Iris pigment epithelial cell (primary cell): ENCODE measurements at regions not wholly inside any gene's neighbourhood (a gene's known extent, or its start where the extent isn't known, plus 50 kb on each side); places are given as distances from the start of the nearest gene placed in this dataset.

ENCODE experiments used
- DNase-seq: peaks from one replicate; pipeline ENCODE4 v3.0.0-alpha.2; 2011; ENCODE audit warnings: low read depth

DNA sequence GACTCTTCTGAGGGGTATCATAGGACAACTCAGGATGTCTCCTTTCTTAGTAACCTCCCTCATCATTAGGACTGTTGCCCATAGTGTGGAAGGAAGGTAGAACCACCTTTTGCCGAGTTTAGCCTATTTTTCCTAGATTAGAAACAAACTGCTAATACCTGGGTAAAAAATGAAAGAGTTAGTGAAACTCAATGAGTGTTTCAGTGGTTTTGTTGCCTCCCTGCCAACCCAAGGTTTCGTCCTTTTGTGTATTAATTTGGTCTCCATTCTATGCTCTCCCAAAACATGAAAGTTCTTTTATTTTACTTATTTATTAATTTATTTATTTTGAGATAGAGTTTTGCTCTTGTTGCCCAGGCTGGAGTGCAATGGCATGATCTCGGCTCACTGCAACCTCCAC, 174.9 kb upstream of the KCNJ16 start:
- no peak for DNase-seq

DNA sequence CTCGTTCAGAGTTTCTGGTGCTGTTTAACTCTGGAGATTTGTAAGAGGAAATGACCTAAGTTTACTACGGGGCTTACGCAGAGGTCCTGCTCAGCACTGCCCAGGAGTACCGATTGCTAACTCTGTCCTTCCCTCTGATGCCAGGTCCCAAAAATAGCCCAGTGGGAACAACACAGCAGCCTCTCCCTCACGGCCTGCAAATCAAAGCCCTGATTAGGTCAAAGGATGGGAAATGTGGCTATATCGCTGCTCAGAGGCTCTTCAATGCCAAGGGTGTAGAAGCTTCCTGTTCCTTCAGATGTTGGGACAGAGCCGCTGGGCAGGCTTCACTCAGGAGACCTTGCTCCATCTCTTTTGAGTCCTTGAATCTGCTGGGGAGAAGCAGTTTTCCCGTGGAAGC, 174.2 kb upstream of the KCNJ16 start:
- no peak for DNase-seq

DNA sequence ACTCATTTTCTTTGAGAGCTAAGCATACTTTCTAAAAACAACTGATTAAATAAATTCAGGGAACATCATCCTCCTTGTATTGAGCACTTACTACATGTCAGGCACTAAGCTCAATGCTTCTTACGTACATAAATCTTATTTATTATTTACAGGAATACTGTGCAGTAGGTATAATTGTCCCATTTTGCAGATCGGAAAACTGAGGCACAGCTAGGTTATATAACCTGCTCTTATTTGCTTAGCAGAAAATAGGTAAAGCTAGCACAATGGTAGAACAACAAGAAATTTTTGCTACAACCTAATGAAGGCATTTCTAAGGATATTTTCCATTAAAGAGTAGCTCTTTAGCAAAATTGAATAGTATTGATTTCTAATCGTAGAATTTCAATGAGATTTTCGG, 168.7 kb upstream of the KCNJ16 start:
- DNase-seq, result no peak

DNA sequence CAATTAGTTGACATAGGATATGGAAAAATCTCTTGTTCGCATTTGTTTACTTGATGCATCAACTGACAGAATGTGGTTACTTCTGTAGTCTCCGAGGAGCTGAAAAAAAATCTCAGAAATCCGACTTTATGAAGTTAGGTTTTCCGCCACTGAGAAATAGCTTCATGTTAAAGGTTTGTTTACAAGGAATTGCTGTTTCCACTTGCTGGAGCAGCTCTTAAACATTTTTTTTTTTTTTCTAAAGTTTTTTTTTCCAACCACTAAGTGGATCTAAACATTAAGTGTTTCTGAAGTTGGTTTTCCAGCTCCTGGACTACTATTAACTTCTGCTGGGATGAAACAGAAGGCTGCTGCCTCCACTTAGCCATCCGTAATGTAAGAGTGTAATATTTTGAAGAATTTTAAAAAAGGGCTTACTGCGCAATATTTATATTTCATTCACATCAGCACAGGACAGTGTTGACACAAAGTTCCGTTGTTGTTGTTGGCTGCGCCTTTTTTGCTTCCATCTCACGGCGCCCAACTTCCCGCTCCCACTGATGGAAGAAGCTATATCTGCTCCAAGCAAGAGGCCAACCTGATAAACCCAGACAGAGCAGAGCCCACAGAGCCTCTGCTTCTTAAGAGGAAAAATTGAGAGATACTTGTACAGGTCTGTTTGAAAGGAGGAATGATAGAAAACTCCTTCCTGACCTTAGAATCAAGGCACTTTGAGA, 167.7 kb upstream of the KCNJ16 start:
- no peak for DNase-seq

DNA sequence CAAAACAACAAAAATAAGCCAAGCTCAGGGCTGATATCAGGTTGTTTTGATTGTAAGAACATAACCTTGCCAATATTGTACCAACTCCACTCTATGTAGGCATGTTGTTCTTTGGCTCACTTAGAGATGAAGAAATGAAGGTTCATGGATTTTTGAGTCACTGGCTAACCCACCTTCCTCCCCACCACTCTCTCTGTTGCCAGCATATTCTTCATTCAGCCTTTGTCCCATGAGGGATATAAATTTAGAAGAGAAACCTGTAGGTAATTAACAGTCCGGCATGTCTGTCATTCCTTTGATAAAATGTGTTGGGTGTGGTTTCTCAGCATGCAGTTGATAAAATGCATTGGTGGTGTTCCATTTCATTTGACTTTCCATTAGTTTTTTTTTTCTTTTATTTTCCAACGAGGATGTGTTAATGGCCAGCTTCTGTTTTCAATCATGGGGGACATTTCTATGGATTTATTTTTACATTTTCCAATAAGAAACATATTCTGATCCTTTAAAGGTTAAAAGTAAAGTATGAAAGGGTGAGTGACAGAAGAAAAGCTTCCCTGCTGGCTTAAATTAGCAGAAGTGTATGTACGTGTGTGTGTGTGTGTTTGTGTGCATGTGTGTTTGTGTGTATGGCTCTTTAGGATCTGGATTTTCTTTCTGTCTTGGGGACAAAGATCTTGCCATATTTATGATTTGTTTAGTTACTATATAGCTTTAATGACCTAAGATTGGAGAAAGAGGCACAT, 166.2 kb upstream of the KCNJ16 start:
- no peak for DNase-seq

DNA sequence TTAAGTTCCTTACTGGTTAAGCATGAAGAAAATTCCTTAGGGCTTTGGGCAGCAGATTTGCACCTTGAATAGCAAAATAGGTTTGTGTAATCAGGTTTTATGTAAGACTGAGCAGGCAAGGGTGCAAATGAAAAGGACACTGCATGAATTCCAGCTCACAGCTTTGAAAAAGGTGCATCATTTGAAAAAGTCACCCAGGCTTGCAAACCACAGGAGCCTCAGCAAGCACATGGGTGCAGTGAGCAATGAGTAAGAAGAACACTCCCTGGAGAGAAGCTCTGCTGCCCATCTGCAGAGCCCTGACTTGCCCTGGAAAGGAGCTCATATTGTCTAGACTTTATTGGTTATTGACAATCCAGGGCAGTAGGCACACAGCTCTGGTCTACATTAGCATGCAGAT, 165.6 kb upstream of the KCNJ16 start:
- DNase-seq, result peak; percentile 10

DNA sequence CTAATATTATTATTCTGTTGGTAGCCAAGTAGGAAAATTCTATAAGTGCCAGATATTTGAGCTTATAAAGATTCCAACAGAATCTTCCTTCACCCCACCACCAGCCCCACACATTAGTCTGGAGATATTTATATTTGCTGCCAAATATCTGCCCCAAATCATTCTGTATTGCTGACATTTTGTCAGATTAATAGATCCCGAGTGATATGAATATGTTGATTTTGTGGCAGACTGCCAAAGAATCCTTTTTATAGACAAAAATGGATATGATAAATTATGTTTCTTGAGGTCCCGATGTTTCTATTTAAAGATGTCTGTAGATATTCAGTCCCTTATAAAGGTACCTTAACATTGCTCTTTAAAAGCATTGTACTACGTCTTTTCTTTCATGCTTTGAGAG, 162.2 kb upstream of the KCNJ16 start:
- no peak for DNase-seq

DNA sequence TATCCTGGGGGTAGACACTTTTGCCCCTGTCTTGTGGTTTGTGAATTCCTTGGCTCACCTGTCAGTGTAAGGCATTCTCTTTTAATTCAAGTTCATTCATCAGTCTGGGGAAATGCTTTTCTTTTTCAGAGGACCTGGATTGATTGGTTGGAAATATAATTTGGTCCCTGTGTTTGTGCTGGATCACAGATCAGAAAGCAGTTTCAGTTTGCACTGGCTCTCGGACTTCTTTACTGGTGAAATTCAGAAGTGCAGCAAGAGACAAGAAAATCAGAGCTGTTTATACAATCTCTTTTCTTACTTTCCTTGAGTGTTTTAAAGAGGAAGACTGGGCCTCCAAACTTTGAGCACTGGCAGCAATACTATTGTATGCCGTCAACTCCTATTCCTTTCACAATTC, 161.8 kb upstream of the KCNJ16 start:
- DNase-seq, result peak; percentile 17

DNA sequence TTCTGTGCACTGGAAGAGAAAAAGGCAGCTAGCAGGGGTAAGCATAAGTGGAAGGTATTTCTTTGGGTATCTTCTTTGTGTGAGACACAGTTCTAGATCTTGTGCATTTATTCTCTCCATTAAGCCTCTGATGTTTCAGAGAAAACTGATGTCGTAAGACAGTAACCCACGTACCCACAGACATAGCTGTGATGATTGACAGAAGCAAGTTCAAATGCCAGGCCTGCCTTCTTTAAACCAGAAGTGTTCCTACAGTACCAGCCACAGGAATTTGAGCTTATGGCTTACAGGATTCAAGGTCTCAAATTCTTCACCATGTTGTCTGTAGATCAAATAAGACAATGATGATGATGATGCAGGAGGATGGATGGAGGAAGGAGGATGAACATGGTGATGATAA, 161.4 kb upstream of the KCNJ16 start:
- DNase-seq, result peak; percentile 28

DNA sequence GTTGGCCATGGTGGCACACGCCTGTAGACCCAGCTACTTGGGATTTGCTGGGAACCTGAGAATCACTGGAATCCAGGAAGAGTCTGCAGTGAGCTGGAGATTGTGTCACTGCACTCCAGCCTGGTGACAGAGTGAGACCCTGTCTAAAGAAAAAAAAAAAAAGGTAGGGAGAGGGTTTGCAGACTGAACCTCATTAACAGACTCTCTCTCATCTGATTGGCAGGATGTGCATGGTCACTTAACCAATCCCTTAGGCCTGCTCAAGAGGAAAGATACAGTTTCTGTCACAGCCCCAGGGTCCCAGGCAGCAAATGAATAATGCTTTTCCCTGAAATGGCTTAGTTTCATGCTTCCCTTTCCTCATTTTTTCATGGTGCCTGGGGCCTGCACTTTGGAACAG, 160.5 kb upstream of the KCNJ16 start:
- DNase-seq, result no peak

DNA sequence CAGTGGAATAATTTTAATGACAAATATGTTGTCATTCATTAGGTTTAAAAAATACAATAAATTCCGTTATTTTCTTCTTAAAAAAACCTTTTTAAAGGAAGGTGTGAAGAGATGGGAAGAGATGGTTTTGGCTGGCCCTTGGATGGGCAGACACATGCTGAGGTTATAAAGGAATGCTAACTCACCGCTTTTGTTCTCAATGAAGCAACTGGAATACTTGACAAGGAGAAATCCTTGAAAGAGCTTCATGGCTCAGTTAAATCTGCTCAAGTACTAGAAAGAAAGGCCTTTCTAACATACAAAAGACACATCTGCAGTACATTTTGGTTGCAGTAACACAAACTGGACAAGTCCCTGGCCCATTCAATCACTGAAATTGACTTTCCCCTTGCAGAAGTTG, 158.3 kb upstream of the KCNJ16 start:
- no peak for DNase-seq

DNA sequence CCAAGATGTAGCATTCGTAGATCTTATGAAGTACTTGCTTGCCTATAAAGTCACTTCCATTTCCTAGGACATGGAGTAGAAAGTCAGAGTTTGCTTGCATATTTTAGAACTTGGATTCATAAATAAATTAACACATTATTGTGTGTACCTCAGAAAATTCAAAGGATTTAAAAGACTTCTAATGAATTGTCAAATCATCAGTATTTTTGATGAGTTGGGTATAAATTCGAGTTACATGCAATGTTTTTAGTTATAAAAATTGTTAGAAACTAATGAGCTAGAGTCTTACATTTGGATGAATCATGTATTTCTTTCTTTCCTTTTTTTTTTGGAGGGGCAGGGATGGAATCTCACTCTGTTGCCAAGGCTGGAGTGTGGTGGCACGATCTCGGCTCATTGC, 156.9 kb upstream of the KCNJ16 start:
- DNase-seq, result no peak

- no peak for DNase-seq
These were observed 155.2 kb upstream of the KCNJ16 start for GRCh38 chr17:69919789-69920188.

- no peak for DNase-seq
These were observed 154.0 kb upstream of the KCNJ16 start for GRCh38 chr17:69921046-69921445.

DNA sequence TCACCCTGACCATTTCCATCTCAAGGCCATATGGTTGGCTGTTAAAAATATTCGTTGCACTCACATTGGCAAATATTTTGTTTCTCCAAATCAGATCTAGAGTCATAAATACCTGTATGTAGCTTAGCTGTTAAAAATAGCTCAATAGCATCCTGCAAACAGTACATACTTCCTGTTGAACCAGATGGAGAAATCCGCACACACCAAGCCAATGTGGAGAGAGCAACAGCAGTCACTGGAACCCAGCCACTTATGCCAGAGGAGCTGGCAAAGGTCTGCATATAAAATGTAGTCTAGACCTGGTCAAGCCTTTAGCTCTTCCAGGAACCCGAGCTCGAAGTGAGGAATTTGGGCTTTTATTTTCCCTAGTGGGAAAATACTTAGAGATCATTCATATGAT, 146.4 kb upstream of the KCNJ16 start:
- DNase-seq, result no peak

DNA sequence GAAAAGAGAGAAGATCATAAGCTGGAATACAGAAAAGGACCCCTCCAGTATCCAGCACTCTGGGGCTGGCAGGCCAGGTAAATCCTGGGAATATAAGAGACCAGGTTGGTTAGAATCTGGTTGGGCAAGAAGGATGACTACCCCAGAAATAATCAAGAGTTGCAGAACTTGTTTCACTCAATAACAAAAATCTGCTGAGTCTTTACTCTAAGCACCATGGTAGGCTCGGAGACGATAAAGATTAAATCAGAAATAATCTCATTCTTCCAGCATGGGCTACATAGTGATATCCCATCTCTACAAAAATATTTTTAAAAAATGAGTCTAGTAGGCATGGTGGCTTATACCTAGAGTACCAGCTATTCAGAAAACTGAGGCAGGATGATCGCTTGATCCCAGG, 138.0 kb upstream of the KCNJ16 start:
- DNase-seq, result no peak

DNA sequence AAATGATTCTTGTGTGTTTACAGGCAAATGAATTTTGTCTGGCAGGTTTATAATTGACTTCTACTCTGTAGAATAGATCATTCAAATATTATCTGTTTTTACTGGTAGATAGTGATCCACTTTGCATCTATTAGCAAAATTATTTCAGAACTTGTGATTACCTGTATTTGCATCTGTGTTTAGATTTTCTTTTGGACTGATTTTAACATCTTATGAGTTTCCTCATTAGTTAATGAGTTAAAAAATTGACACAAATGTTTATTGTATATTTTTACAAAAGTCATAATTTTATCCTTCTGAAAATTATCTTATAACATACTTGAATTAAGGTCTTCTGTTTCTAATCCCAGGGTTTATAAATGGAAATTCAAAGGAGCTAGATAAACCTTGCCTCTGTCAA, 132.0 kb upstream of the KCNJ16 start:
- DNase-seq, result no peak

DNA sequence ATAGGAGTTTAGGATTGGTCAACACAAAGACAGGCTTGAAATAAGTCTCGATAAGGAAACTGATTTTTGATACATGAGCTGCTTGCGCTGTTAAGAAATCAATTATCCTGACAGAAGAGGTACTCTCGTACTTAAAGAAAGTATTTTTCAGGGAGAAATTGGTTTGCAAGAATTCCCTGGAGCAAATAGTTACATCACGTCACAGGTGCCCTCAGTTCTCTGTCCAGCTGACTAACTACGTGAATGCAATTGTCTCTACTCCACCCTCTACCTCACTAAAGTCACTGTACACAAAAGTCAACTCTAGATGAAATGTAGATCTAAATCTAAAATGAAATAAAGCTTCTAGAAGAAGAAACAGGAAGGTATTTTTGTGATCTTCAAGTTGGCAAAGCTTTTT, 130.6 kb upstream of the KCNJ16 start:
- no peak for DNase-seq

DNA sequence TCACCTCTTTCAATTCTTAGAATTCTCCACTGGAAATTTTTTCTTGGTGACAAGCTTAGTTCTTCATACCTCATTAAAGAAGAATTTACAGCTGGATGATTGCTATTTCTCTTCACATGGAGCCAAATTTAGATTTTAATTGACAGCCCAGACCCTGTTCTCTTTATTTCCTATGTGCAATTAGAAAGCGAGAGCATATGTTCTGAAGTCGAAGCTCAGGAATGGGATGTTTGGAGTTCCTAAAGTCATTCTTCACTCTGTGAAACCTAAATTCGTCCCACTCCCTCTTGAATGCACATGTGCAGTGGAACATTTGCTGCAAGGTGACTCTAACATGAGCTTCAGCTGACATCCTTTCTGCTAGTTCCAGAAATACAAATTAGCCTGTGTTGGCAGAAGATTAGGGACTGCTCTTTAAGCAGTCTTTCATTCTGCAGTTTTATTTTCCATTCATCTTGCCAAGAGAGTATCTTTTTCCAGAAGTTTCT, 129.3 kb upstream of the KCNJ16 start:
- no peak for DNase-seq

DNA sequence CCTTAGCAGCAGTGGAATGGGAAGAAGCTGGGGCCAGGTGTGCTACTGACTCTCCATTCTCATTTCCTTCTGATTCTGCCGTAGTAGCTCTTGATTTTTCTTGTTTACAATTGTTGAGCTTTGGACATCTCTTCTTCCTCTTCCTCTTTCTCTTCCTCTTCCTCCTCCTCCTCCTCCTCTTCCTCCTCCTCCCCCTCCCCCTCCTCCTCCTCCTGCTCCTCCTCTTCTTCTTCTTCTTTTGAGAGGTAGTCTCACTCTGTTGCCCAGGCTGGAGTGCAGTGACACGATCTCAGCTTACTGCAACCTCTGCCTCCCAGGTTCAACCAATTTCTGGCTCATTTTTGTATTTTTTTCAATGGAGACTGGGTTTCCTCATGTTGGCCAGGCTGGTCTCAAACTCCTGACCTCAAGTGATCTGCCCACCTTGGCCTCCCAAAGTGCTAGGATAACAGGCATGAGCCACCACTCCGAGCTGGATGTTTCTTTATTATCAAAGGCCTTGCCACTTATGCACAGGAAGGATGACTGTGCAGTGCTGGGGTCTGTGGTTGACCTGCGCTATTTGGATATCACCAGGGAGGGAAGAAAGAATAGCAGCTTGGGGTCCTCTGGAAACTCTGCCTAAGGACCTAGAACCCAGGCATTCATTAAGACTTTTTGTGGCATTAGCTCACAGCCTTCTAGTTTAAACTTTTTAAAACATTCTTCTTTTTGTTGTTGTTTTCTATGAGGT, 127.8 kb upstream of the KCNJ16 start:
- peak; percentile 45 for DNase-seq

GRCh38 chr17:69948406-69948805, 126.6 kb upstream of the KCNJ16 start:
- no peak for DNase-seq

DNA sequence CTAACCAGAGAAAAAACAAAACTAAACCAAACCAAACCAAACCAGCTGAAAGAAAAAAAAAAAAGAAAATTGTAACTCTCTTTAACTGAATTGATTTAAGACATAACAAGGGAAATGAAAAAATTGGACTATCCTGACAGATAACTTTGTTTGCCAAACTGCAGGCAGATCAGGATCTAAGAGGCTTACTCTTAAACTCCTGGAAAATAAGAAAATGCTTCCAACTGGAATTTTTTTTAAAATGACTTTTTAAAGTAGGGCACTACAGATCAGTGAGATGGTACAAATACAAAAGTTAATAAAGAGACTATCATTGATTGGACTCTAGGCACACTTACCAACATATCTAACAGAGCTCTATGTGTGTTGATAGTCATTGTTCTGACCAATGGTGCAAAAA, 125.5 kb upstream of the KCNJ16 start:
- no peak for DNase-seq
